ENCODE measurements at regions not wholly inside any gene's neighbourhood (a gene's known extent, or its start where the extent isn't known, plus 50 kb on each side); places are given as distances from the start of the nearest gene placed in this dataset.

- Mint-ChIP-seq H3K27me3 (no peaks in the 10 kb centered on the region), H3K9me3 (peaks cover 2% of the 10 kb centered on the region), H3K4me1 (ENCODE audit: low read depth) (no peaks in the 10 kb centered on the region), H3K27ac (no peak overlapping the region), H3K36me3 (ENCODE audit: low read depth) (no peaks in the 10 kb centered on the region), H3K4me3 (no peak overlapping the region)
- ChIA-PET CTCF (no interaction called here), POLR2A (interaction anchor here (1.2 kb wide), 1 partner anchor 24 kb away, joined by 4 read pairs; no protein-coding TSS in a partner anchor)
- Histone ChIP-seq H3K4me1 (ENCODE audit: insufficient read depth, low read length) (peaks cover 6% of the 10 kb centered on the region), H3K36me3 (ENCODE audit: insufficient read depth, low read length) (no peaks in the 10 kb centered on the region), H3K27ac (ENCODE audit: low read depth in 1 of 2, low read length in 2 of 2) (no peak overlapping the region), H3K9me3 (ENCODE audit: control insufficient read depth in 1 of 2, insufficient read depth in 1 of 2, low read length in 2 of 2) (no peaks in the 10 kb centered on the region), H3K27me3 (ENCODE audit: control insufficient read depth in 1 of 2, insufficient read depth in 2 of 2, low read length in 2 of 2) (no peaks in the 10 kb centered on the region), H3K4me3 (ENCODE audit: low read length) (no peak overlapping the region)
- no peak for TF ChIP-seq CTCF (IDR thresholded peaks at IDR 0.05)
- DNase-seq (no peak), ATAC-seq (ENCODE audit: poor library complexity) (no peak)
- intact Hi-C loops (cut with DNase I, micrococcal nuclease): no loop called here
These were observed 242.9 kb upstream of the ZFP64 start for GRCh38 chr20:52434453-52434852.

GRCh38 chr20:52434041-52434425, 242.5 kb upstream of the ZFP64 start:
- intact Hi-C loops (cut with DNase I, micrococcal nuclease): no loop called here
- ChIA-PET CTCF (no interaction called here), POLR2A (interaction anchor here (1.2 kb wide), 1 partner anchor 23 kb away, joined by 4 read pairs; no protein-coding TSS in a partner anchor)
- H3K27ac Mint-ChIP-seq: no peak overlapping the region
- peaks cover 2% of the 10 kb centered on the region for H3K9me3 Mint-ChIP-seq
- Histone ChIP-seq H3K27ac (ENCODE audit: low read depth in 1 of 2, low read length in 2 of 2) (no peak overlapping the region), H3K4me3 (ENCODE audit: low read length) (no peak overlapping the region), H3K27me3 (ENCODE audit: control insufficient read depth in 1 of 2, insufficient read depth in 2 of 2, low read length in 2 of 2) (no peaks in the 10 kb centered on the region), H3K4me1 (ENCODE audit: insufficient read depth, low read length) (peaks cover 6% of the 10 kb centered on the region), H3K36me3 (ENCODE audit: insufficient read depth, low read length) (no peaks in the 10 kb centered on the region), H3K9me3 (ENCODE audit: control insufficient read depth in 1 of 2, insufficient read depth in 1 of 2, low read length in 2 of 2) (no peaks in the 10 kb centered on the region)
- H3K4me1 Mint-ChIP-seq (ENCODE audit: low read depth): no peaks in the 10 kb centered on the region
- H3K4me3 Mint-ChIP-seq: no peak overlapping the region
- no peak for ATAC-seq (ENCODE audit: poor library complexity)
- no peak for DNase-seq
- no peaks in the 10 kb centered on the region for H3K27me3 Mint-ChIP-seq
- H3K36me3 Mint-ChIP-seq (ENCODE audit: low read depth): no peaks in the 10 kb centered on the region
- no peak for TF ChIP-seq CTCF (IDR thresholded peaks at IDR 0.05)

GRCh38 chr20:52433326-52434040, 241.9 kb upstream of the ZFP64 start:
- Mint-ChIP-seq H3K9me3 (peaks cover 2% of the 10 kb centered on the region), H3K4me1 (ENCODE audit: low read depth) (no peaks in the 10 kb centered on the region), H3K36me3 (ENCODE audit: low read depth) (no peaks in the 10 kb centered on the region), H3K27me3 (no peaks in the 10 kb centered on the region), H3K4me3 (no peak overlapping the region), H3K27ac (no peak overlapping the region)
- DNase-seq (no peak), ATAC-seq (ENCODE audit: poor library complexity) (no peak)
- H3K4me1 ChIP-seq (ENCODE audit: insufficient read depth, low read length): peaks cover 5% of the 10 kb centered on the region
- no peaks in the 10 kb centered on the region for H3K27me3 ChIP-seq (ENCODE audit: control insufficient read depth in 1 of 2, insufficient read depth in 2 of 2, low read length in 2 of 2)
- intact Hi-C loops (cut with DNase I, micrococcal nuclease): no loop called here
- H3K36me3 ChIP-seq (ENCODE audit: insufficient read depth, low read length): no peaks in the 10 kb centered on the region
- H3K4me3 ChIP-seq (ENCODE audit: low read length): no peak overlapping the region
- ChIA-PET CTCF (no interaction called here), POLR2A (no interaction called here)
- TF ChIP-seq CTCF (IDR thresholded peaks at IDR 0.05): no peak
- no peaks in the 10 kb centered on the region for H3K9me3 ChIP-seq (ENCODE audit: control insufficient read depth in 1 of 2, insufficient read depth in 1 of 2, low read length in 2 of 2)
- no peak overlapping the region for H3K27ac ChIP-seq (ENCODE audit: low read depth in 1 of 2, low read length in 2 of 2)
